ENCODE measurements at regions not wholly inside any gene's neighbourhood (a gene's known extent, or its start where the extent isn't known, plus 50 kb on each side); places are given as distances from the start of the nearest gene placed in this dataset.

- TF ChIP-seq CTCF (conservative IDR thresholded peaks at IDR 0.05; ENCODE audit: low read depth, low read length) (no peak), EZH2 (IDR thresholded peaks at IDR 0.05; ENCODE audit: borderline replicate concordance, low read depth, low read length, poor library complexity, severe bottlenecking) (no peak)
These were observed 96.1 kb upstream of the CTSC start for GRCh38 chr11:88433536-88434230.
